Upper lobe of right lung (tissue), 1 donor: ENCODE measurements at regions not wholly inside any gene's neighbourhood (a gene's known extent, or its start where the extent isn't known, plus 50 kb on each side); places are given as distances from the start of the nearest gene placed in this dataset.

Experiments
- ATAC-seq: fragments of 200-7000 bp; cut with Tn5 transposase; one replicate; pipeline ENCODE4 v1.9.1; 2020; ENCODE audit warnings: mild to moderate bottlenecking, moderate library complexity
- DNase-seq: peaks from one replicate; pipeline ENCODE4 v3.0.0-alpha.2; 2020
- H3K27ac ChIP-seq: fragments of 200-600 bp; one replicate; pipeline ENCODE4 v1.8.0; 2022
- H3K27me3 ChIP-seq: fragments of 200-600 bp; one replicate; pipeline ENCODE4 v1.8.0; 2022; ENCODE audit warnings: mild to moderate bottlenecking
- H3K36me3 ChIP-seq: fragments of 200-600 bp; one replicate; pipeline ENCODE4 v1.8.0; 2022
- H3K4me1 ChIP-seq: fragments of 200-600 bp; one replicate; pipeline ENCODE4 v1.8.0; 2022
- H3K4me3 ChIP-seq: fragments of 200-600 bp; one replicate; pipeline ENCODE4 v1.8.0; 2022; ENCODE audit warnings: mild to moderate bottlenecking
- H3K9me3 ChIP-seq: fragments of 200-600 bp; one replicate; pipeline ENCODE4 v1.8.0; 2022
- intact Hi-C: fragments of 100-400 bp; cut with DNase I; formaldehyde crosslinking; loops from one replicate; pipeline ENCODE4 v1.11.0; 2022
- TF ChIP-seq, protein P1 (sequence below): fragments of 200-600 bp; IDR thresholded peaks from one replicate; pipeline ENCODE4 v1.8.0; 2022; ENCODE audit warnings: antibody characterized with exemption
- donor health status: DM: no; HTN: yes; CAD: no; lungs with severe emphysema.

DNA sequence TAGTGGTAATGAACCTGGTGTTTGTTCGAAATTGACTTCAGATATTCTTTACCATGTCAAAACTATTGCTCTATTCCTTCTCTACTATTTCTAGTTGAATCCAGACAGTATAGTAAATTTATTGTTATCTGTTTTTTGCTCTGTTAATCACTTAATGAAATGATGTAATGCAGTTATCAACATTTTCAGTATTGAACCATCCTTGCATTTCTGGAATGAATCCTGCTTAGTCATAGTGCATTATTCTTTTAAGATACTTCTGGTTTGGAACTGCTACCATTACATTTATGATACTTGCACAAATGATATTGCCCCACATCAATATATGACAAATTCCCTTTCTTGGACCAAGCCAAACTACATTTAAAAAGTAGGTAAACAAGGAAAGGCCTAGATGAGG, 554.0 kb upstream of the KLF4 start:
- TF ChIP-seq, protein P1, sequence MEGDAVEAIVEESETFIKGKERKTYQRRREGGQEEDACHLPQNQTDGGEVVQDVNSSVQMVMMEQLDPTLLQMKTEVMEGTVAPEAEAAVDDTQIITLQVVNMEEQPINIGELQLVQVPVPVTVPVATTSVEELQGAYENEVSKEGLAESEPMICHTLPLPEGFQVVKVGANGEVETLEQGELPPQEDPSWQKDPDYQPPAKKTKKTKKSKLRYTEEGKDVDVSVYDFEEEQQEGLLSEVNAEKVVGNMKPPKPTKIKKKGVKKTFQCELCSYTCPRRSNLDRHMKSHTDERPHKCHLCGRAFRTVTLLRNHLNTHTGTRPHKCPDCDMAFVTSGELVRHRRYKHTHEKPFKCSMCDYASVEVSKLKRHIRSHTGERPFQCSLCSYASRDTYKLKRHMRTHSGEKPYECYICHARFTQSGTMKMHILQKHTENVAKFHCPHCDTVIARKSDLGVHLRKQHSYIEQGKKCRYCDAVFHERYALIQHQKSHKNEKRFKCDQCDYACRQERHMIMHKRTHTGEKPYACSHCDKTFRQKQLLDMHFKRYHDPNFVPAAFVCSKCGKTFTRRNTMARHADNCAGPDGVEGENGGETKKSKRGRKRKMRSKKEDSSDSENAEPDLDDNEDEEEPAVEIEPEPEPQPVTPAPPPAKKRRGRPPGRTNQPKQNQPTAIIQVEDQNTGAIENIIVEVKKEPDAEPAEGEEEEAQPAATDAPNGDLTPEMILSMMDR, result no peak
- Histone ChIP-seq H3K27ac (no peak overlapping the region), H3K36me3 (no peaks in the 10 kb centered on the region), H3K4me1 (no peaks in the 10 kb centered on the region), H3K27me3 (no peaks in the 10 kb centered on the region), H3K4me3 (no peak overlapping the region), H3K9me3 (no peaks in the 10 kb centered on the region)
- ATAC-seq (no peak), DNase-seq (no peak)
- intact Hi-C loops, result no loop called here

DNA sequence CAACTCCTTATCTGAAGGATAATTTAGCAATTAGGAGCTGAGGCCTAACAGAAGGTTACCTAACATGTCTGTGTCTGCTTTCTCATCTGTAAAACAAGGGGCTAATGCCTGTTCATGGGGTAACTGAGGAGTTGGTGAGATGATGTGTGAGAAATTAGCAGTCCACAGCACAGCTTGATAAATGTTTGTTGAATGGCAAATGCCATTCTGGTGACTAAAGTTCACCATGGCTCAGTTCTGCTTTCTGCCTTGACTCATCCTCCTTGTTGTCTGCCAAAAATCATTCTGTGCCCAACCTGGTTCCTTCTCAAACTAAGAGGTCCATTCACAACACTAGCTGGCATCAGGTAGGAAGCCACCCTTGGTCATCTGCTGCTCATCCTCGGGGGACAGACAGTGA, 552.0 kb upstream of the KLF4 start:
- Histone ChIP-seq H3K9me3 (no peaks in the 10 kb centered on the region), H3K4me1 (no peaks in the 10 kb centered on the region), H3K36me3 (no peaks in the 10 kb centered on the region), H3K27me3 (no peaks in the 10 kb centered on the region), H3K27ac (no peak overlapping the region), H3K4me3 (no peak overlapping the region)
- no peak for ATAC-seq
- TF ChIP-seq, protein P1, result no peak
- intact Hi-C loops, result no loop called here
- no peak for DNase-seq

DNA sequence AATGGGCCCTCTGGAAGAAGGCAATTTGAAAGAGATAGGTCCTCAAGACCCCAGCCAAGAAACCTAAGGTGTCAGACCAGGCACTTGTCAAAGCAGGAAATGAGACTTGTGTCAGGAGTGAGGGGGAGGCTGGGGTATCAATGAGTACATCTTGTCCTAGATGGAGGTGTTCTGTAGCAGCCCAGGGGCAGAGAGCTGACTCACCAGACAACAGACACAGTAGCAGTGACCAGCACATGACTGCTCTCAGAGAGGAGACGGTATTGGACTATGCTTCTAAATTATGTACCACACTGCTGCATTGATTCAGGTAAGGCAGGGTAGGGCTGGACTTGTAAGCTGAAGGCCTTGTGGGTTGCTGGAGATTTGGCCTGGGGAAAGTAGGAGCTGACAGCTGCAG, 551.2 kb upstream of the KLF4 start:
- no peaks in the 10 kb centered on the region for H3K4me1 ChIP-seq
- no peaks in the 10 kb centered on the region for H3K36me3 ChIP-seq
- H3K9me3 ChIP-seq, result no peaks in the 10 kb centered on the region
- DNase-seq (no peak), ATAC-seq (peak; percentile 25)
- intact Hi-C loops, result no loop called here
- no peak overlapping the region for H3K4me3 ChIP-seq
- no peak overlapping the region for H3K27ac ChIP-seq
- no peaks in the 10 kb centered on the region for H3K27me3 ChIP-seq
- TF ChIP-seq, protein P1, result no peak

DNA sequence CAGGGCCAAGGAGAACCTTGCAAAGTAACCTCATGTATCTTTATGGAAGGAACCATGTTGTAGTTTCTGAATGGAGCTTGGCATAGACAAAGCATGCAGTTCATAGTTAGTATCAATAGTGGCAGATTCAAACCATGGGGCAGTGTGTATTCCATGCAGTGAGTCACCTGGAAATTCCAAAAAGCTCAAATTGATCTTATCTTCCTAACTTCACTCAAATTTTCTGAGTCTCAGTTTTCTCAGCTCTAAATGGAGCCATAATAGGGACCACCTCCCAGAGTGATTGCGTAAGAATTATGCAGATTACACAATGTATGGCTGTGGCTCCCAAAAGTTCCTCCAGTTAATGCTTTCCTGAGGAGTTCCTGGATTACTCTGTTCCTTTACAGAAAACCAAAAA, 549.9 kb upstream of the KLF4 start:
- intact Hi-C loops, result no loop called here
- ATAC-seq (no peak), DNase-seq (no peak)
- TF ChIP-seq, protein P1, result no peak
- no peak overlapping the region for H3K27ac ChIP-seq
- no peaks in the 10 kb centered on the region for H3K36me3 ChIP-seq
- no peaks in the 10 kb centered on the region for H3K4me1 ChIP-seq
- H3K4me3 ChIP-seq, result no peak overlapping the region
- H3K27me3 ChIP-seq, result no peaks in the 10 kb centered on the region
- no peaks in the 10 kb centered on the region for H3K9me3 ChIP-seq

DNA sequence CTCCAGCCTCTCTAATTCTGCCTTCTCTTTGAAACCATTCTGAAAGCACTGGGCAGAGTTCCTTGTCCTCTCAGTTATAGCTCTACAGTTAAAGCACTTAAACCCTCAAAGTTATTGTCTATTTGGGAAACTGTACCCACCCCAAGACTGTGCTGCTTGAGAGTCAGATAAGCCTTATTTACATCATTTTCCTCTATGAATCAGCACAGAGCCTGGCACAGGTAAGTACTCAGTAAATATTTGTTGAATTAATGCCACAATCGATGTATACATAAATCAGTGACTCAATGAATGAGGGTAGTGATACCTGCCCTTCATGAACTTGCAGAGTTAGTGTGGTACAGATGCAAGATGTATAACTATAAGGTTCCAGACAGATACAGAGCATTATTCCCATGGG, 549.4 kb upstream of the KLF4 start:
- Histone ChIP-seq H3K27ac (no peak overlapping the region), H3K9me3 (no peaks in the 10 kb centered on the region), H3K27me3 (no peaks in the 10 kb centered on the region), H3K4me3 (no peak overlapping the region), H3K36me3 (no peaks in the 10 kb centered on the region), H3K4me1 (no peaks in the 10 kb centered on the region)
- DNase-seq (no peak), ATAC-seq (no peak)
- TF ChIP-seq, protein P1, result no peak
- intact Hi-C loops, result no loop called here

DNA sequence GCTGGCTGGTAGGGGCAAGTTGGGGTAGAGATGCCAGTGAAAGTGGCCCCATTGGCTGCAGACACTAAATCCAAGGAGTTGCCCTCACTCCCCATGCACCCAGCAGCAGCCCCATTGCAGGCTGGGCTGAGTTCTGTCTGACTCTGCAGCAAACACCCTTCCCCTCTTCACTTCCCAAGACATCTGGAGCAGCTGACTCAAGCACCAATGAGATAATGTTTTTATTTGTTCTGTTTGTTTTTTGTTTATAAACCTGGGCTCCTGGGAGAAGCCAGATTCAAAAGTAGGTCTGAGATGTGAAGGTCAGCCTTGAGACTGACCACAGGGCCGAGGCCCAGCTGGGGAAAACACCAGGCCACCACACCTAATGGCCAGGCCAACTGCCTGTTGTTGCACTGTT, 545.9 kb upstream of the KLF4 start:
- intact Hi-C loops, result no loop called here
- H3K9me3 ChIP-seq, result no peaks in the 10 kb centered on the region
- H3K36me3 ChIP-seq, result no peaks in the 10 kb centered on the region
- TF ChIP-seq, protein P1, result no peak
- H3K27me3 ChIP-seq, result no peaks in the 10 kb centered on the region
- no peak overlapping the region for H3K4me3 ChIP-seq
- no peaks in the 10 kb centered on the region for H3K4me1 ChIP-seq
- DNase-seq (no peak), ATAC-seq (no peak)
- H3K27ac ChIP-seq, result no peak overlapping the region
